HG03196 (cell line): ENCODE measurements at regions not wholly inside any gene's neighbourhood (a gene's known extent, or its start where the extent isn't known, plus 50 kb on each side); places are given as distances from the start of the nearest gene placed in this dataset.

Source experiments
- ATAC-seq: cut with Tn5 transposase; IDR thresholded peaks from one replicate; pipeline ENCODE4 v1.9.1; 2021; ENCODE audit not compliant: unreplicated experiment

GRCh38 chr7:81607987-81608386 is 161.9 kb downstream of the HGF start:
- no peak for ATAC-seq

GRCh38 chr7:81606078-81606863 is 163.6 kb downstream of the HGF start:
- ATAC-seq = no peak

GRCh38 chr7:81605493-81605892 is 164.4 kb downstream of the HGF start:
- ATAC-seq = no peak

DNA sequence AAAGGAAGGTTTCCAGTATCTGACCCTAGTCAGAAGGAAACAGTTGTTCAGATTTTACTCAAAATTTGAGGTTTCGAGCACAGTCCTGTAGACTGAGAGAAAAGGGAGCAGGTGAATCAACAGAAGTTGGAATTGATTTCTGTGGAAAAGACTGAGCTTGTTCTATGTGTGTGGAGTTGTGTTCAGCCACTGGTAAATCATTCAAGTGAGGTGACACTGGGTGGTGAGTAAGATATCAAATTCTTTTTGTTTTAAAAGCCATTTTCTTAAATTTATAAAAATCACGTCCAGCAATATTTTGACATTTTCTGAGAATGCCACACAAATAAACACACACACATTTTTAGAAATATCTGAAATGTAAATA is 165.1 kb downstream of the HGF start:
- no peak for ATAC-seq

GRCh38 chr7:81604075-81604807 is 165.6 kb downstream of the HGF start:
- no peak for ATAC-seq

DNA sequence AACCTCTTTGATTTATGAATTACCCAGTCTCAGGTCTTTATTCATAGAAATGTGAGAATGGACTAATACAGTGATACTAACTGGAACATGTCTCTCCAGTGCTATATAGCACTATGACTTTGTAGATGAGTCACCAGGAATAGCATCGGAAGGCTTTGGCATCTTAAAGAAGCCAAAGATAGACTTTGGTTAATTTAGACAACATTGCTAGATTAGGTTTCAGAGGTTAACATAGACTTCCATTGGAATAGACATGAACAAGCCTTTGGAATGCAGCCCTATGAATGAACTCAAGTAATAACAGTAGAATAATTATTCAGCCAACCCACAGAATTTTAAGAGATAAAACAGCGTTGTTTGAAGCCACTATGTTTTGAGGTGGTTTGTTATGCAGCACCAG is 169.2 kb downstream of the HGF start:
- ATAC-seq = no peak

GRCh38 chr7:81598951-81599350 is 170.9 kb downstream of the HGF start:
- no peak for ATAC-seq

DNA sequence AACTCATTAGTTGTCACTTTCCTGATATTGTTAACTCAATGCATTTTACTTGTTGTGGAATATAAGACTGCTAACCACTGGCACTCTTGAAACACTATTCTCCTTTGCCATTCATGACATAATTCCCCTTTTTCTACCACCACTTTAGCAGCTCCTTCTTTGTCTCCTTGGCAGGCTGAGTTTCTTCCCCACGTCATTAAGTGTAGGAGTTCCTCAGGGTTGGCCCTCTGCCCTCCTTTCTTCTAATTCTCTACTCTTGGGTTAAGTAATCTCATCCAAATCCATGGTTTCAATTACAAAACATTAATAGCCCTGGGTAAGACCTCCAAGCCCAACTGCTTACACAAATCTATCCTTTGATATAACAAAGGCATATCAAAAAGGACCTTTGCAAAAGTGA is 175.1 kb downstream of the HGF start:
- no peak for ATAC-seq

- no peak for ATAC-seq
Measured at GRCh38 chr7:81590131-81590530, 179.7 kb downstream of the HGF start.

- ATAC-seq = no peak
Measured at GRCh38 chr7:81584667-81585066, 185.2 kb downstream of the HGF start.

GRCh38 chr7:81583882-81584533 is 185.8 kb downstream of the HGF start:
- ATAC-seq = no peak

DNA sequence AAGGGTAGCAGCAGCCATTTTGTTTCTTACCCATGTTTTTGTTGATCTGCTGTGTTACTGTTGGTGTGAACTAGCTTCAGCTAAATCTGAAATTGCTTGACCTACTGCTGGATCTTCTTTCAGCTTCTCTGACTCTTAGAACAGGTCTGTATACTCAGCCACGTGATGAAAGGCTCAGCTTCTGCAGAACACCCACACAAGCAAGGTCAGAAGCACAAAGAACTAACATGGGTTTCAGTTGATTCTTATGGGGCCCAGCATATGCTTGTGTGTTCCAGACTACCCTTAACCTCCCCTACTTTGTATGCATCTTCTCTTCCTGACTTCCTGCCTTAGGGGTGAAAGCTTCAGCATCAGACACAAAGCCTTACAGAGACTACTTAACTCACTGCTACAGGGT is 186.8 kb downstream of the HGF start:
- no peak for ATAC-seq

- no peak for ATAC-seq
Measured at GRCh38 chr7:81577642-81578340, 192.1 kb downstream of the HGF start.

DNA sequence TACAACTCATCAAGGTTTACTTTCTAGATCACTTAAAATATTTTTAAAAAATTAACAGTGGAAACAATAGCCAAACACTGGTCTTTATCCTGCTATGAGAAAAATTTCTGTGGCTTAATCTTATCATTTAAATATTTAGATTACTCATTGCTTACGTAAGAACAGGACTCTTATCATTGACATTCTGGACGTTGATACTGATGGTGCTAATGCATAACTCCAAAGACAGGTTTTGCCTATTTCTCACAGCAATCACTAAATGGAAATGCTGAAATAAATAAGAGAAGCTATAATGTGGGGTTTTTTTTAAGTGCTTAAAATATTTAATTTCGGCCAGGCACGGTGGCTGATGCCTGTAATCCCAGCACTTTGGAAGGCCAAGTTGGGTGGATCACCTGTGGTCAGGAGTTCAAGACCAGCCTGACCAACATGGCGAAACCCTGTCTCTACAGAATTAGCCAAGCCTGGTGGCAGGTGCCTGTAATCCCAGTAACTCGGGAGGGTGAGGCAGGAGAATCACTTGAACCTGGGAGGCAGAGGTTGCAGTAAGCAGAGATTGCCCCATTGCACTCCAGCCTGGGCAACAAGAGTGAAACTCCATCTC is 195.0 kb downstream of the HGF start:
- ATAC-seq = no peak

- ATAC-seq = no peak
Measured at GRCh38 chr7:81573932-81574331, 195.9 kb downstream of the HGF start.

GRCh38 chr7:81573128-81573527 is 196.7 kb downstream of the HGF start:
- ATAC-seq = no peak

DNA sequence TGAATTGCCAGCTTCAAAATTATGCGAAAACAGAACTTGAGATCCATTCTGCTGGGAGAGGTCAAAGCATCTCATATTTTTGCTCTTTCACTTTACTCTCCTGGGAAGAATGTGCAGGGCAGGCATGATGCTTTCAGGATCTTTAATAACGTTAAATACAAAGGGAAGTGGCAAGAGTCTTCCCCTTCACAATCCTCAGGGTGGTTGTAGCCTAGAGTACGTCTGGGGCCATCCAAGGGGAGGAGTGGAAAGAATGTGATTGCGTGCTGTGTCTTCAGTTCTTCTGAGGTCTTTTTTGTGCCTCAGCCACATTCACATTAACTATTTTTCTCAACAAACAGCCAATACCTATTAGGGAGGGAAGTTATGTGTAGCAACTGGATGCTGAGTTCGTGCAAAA is 207.3 kb downstream of the HGF start:
- no peak for ATAC-seq

- ATAC-seq = no peak
Measured at GRCh38 chr7:81560708-81561107, 209.1 kb downstream of the HGF start.

DNA sequence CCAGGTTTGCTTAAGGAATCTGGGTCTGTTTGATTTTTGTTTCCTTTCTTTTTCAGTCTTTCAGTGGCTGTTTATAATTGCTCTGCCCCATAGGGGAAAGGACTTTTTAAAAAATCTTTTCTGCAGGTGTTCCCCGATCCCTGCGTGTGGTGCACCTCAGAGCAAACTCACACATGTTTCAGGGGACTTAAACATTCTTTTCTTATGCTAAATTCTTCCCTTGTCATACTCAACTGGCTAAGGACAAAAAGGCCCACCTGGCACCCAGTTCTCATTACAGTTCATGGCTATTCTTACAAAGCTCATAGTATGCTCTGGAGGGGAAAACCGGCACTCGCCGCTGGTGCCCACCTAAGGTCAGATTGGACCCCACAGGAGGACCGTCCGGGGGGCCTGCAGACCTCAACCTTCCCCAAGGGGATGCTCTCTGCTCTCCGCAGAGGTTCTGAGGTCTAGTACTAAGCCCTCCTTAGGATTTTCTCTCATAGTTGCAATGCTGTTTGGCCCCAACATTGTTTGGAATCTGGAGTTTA is 220.3 kb downstream of the HGF start:
- no peak for ATAC-seq

DNA sequence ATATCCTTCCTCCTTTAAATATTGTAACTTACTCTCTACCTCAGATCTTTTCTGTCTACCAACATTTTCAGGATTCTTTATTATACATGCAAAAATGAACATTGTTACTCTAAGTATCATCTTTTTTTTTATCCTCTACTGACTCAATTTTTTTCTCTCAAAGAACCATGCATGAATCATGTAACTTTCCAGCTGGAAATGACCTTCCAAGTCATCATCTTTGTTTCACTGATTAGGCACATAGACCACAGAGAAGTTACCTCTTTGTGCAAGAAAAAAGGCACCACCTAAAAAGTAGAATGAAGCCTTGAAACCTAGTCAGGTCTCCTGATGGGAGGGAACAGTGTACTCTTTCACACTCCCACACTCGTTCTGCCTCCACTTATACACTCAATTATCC is 234.9 kb downstream of the HGF start:
- no peak for ATAC-seq

- ATAC-seq = no peak
Measured at GRCh38 chr7:81534446-81534845, 235.4 kb downstream of the HGF start.
